Liver (tissue), 8 donors: ENCODE measurements at regions not wholly inside any gene's neighbourhood (a gene's known extent, or its start where the extent isn't known, plus 50 kb on each side); places are given as distances from the start of the nearest gene placed in this dataset.

Experiments
- DNase-seq: peaks from one replicate; pipeline ENCODE4 v3.0.0-alpha.2; 2017; ENCODE audit warnings: low spot score
- H3K27ac ChIP-seq, 2 donors: one replicate each; pipeline ENCODE4 v1.7.0; 2013; ENCODE audit warnings: inconsistent platforms in 2 of 2, low read length in 2 of 2, control low read depth in 1 of 2, low read depth in 1 of 2, mild to moderate bottlenecking in 1 of 2
- H3K27me3 ChIP-seq, 4 donors: one replicate each; pipeline versions ENCODE4 v1.6.1 to v1.7.0; 2013; ENCODE audit warnings: low read length in 3 of 4, inconsistent platforms in 1 of 4, mild to moderate bottlenecking in 1 of 4, moderate library complexity in 1 of 4; ENCODE audit not compliant: control insufficient read depth in 4 of 4, insufficient read depth in 4 of 4
- H3K36me3 ChIP-seq, 4 donors: one replicate each; pipeline versions ENCODE4 v1.6.1 to v1.7.0; 2013; ENCODE audit warnings: low read length in 3 of 4, mild to moderate bottlenecking in 3 of 4, low read depth in 1 of 4, moderate library complexity in 1 of 4; ENCODE audit not compliant: control insufficient read depth in 4 of 4, insufficient read depth in 3 of 4
- H3K4me1 ChIP-seq, 4 donors: one replicate each; pipeline versions ENCODE4 v1.6.1 to v1.7.0; 2013; ENCODE audit warnings: low read length in 3 of 4, mild to moderate bottlenecking in 3 of 4, moderate library complexity in 1 of 4; ENCODE audit not compliant: control insufficient read depth in 4 of 4, insufficient read depth in 4 of 4
- H3K4me3 ChIP-seq, 3 donors: one replicate each; pipeline versions ENCODE4 v1.6.1 to v1.7.0; 2013; ENCODE audit warnings: low read length in 3 of 3, control low read depth in 1 of 3, low read depth in 1 of 3, mild to moderate bottlenecking in 1 of 3
- H3K9ac ChIP-seq, 2 donors: one replicate each; pipeline ENCODE4 v1.7.0; 2013; ENCODE audit warnings: low read length in 2 of 2, mild to moderate bottlenecking in 2 of 2, moderate library complexity in 2 of 2, control low read depth in 1 of 2, low read depth in 1 of 2
- H3K9me3 ChIP-seq, 4 donors: one replicate each; pipeline versions ENCODE4 v1.6.1 to v1.7.0; 2013; ENCODE audit warnings: low read length in 3 of 4; ENCODE audit not compliant: control insufficient read depth in 4 of 4
- ATF3 ChIP-seq: IDR thresholded peaks from 2 replicates; pipeline ENCODE4 v1.6.1; 2016; ENCODE audit warnings: antibody characterized with exemption
- CTCF ChIP-seq: fragments of 150-350 bp; IDR thresholded peaks from 2 replicates; pipeline ENCODE4 v1.5.1; 2017; ENCODE audit warnings: improper control_type of control experiment, low read depth, low read length; ENCODE audit not compliant: missing input control
- EGR1 ChIP-seq, 2 donors: IDR thresholded peaks; 2 replicates each; pipeline ENCODE4 v1.6.1; 2016 to 2018; ENCODE audit warnings: antibody characterized with exemption in 2 of 2, low read depth in 2 of 2
- FOXA1 ChIP-seq: IDR thresholded peaks from 2 replicates; pipeline ENCODE4 v1.6.1; 2016; ENCODE audit warnings: antibody characterized with exemption
- FOXA2 ChIP-seq: IDR thresholded peaks from 2 replicates; pipeline ENCODE4 v1.6.1; 2016; ENCODE audit warnings: antibody characterized with exemption
- GABPA ChIP-seq, 2 donors: IDR thresholded peaks in 1 of 2; conservative IDR thresholded peaks in 1 of 2; 2 replicates each; pipeline ENCODE4 v1.6.1; 2016; ENCODE audit warnings: antibody characterized with exemption in 2 of 2, mild to moderate bottlenecking in 1 of 2, moderate library complexity in 1 of 2
- HNF4A ChIP-seq, 2 donors: conservative IDR thresholded peaks; 2 replicates each; pipeline ENCODE4 v1.6.1; 2016; ENCODE audit warnings: antibody characterized with exemption in 2 of 2, mild to moderate bottlenecking in 2 of 2
- JUND ChIP-seq, 2 donors: IDR thresholded peaks; 2 replicates each; pipeline ENCODE4 v1.6.1; 2016; ENCODE audit warnings: antibody characterized with exemption in 2 of 2
- MAX ChIP-seq: IDR thresholded peaks from 2 replicates; pipeline ENCODE4 v1.6.1; 2016; ENCODE audit warnings: antibody characterized with exemption
- NR2F2 ChIP-seq: IDR thresholded peaks from 2 replicates; pipeline ENCODE4 v1.6.1; 2016; ENCODE audit warnings: antibody characterized with exemption
- RAD21 ChIP-seq, 2 donors: IDR thresholded peaks; 2 replicates each; pipeline ENCODE4 v1.6.1; 2016; ENCODE audit warnings: antibody characterized with exemption in 2 of 2, mild to moderate bottlenecking in 2 of 2
- REST ChIP-seq: IDR thresholded peaks from 2 replicates; pipeline ENCODE4 v1.6.1; 2016; ENCODE audit warnings: antibody characterized with exemption, mild to moderate bottlenecking
- RXRA ChIP-seq, 2 donors: IDR thresholded peaks; 2 replicates each; pipeline ENCODE4 v1.6.1; 2017 to 2018; ENCODE audit warnings: antibody characterized with exemption in 2 of 2, mild to moderate bottlenecking in 1 of 2
- YY1 ChIP-seq: IDR thresholded peaks from 2 replicates; pipeline ENCODE4 v1.6.1; 2016; ENCODE audit warnings: antibody characterized with exemption, mild to moderate bottlenecking
- ZBTB33 ChIP-seq: IDR thresholded peaks from 2 replicates; pipeline ENCODE4 v1.6.1; 2016; ENCODE audit warnings: antibody characterized with exemption
- WGBS: extraction: QIAGEN DNeasy Blood & Tissue Kit; methylation state at CpG from one replicate; pipeline ENCODE4 v1.1.7; 2013; 5-methylcytosine and 5-hydroxymethylcytosine counted together
- donor health status: healthy.
- donor health status: healthy.
- donor health status: healthy.
- donor health status: healthy.
- donor health status: healthy.

- TF ChIP-seq MAX (no peak), JUND (IDR thresholded peaks at IDR 0.05) (no peak), GABPA (IDR thresholded peaks at IDR 0.05 in 1 of 2, conservative IDR thresholded peaks at IDR 0.05 in 1 of 2) (no peak), ATF3 (no peak), NR2F2 (no peak), EGR1 (IDR thresholded peaks at IDR 0.05; ENCODE audit: low read depth in 2 of 2) (no peak), RXRA (IDR thresholded peaks at IDR 0.05) (no peak), CTCF (no peak), FOXA2 (no peak), ZBTB33 (no peak), YY1 (no peak), RAD21 (IDR thresholded peaks at IDR 0.05) (no peak), HNF4A (conservative IDR thresholded peaks at IDR 0.05) (no peak), REST (no peak), FOXA1 (no peak)
Measured at GRCh38 chr1:191882870-191883269, 275.4 kb upstream of the RGS18 start.

GRCh38 chr1:191886977-191887376 lies 271.3 kb upstream of the RGS18 start:
- H3K4me3 ChIP-seq = no peak overlapping the region
- no peak overlapping the region for H3K27ac ChIP-seq
- TF ChIP-seq FOXA2 (no peak), EGR1 (IDR thresholded peaks at IDR 0.05; ENCODE audit: low read depth in 2 of 2) (no peak), JUND (IDR thresholded peaks at IDR 0.05) (no peak), GABPA (IDR thresholded peaks at IDR 0.05 in 1 of 2, conservative IDR thresholded peaks at IDR 0.05 in 1 of 2) (no peak), YY1 (no peak), RAD21 (IDR thresholded peaks at IDR 0.05) (no peak), ZBTB33 (no peak), REST (no peak), CTCF (no peak)
- no peaks in the 10 kb centered on the region for H3K27me3 ChIP-seq
- no peak for DNase-seq
- no peaks in the 10 kb centered on the region for H3K9me3 ChIP-seq
- H3K36me3 ChIP-seq = no peaks in the 10 kb centered on the region
- H3K4me1 ChIP-seq = no peaks in the 10 kb centered on the region
- H3K9ac ChIP-seq = no peak overlapping the region

More at GRCh38 chr1:191882870-191883269, 275.4 kb upstream of the RGS18 start:
- Histone ChIP-seq H3K4me3 (no peak overlapping the region), H3K9me3 (no peaks in the 10 kb centered on the region), H3K9ac (no peak overlapping the region), H3K4me1 (no peaks in the 10 kb centered on the region), H3K27ac (no peak overlapping the region), H3K36me3 (no peaks in the 10 kb centered on the region), H3K27me3 (no peaks in the 10 kb centered on the region)
- DNase-seq = no peak
- 18% methylated on average over 1 of the region's 1 CpG for WGBS
